ENCODE measurements at regions not wholly inside any gene's neighbourhood (a gene's known extent, or its start where the extent isn't known, plus 50 kb on each side); places are given as distances from the start of the nearest gene placed in this dataset.

DNA sequence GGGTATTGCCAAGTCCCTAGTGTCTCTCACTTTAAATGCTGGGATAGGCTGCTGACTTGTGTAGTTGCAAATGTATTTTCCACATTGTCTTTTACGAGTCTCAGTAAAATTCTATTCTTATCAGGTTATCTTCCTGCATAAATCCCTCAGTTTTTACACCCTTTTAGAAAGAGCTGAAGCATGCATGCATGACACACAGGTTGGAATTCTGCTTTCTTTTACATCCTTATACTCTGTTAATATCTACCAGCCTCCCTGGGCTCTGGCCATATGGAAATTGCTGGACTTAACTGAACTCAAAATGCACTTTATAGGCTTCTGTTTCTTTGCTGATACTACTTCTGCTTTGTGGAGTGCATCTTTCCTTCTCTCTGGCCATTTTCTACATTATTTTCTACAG, 477.4 kb downstream of the FRK start:
- TF ChIP-seq REST (IDR thresholded peaks at IDR 0.05; ENCODE audit: insufficient read depth in 1 of 2, low read depth in 2 of 2, low read length in 1 of 2) (no peak), CTCF (IDR thresholded peaks at IDR 0.05) (no peak)
